A673 (cell line): ENCODE measurements at regions not wholly inside any gene's neighbourhood (a gene's known extent, or its start where the extent isn't known, plus 50 kb on each side); places are given as distances from the start of the nearest gene placed in this dataset.

Source experiments
- BruUV-seq: library from RNA; stranded (reverse); fragments of 400-500 nt; replicated peaks from 2 replicates; lab custom pipeline; 2021; lab: Mats Ljungman, UMichigan
- CTCF ChIA-PET: fragments of 300-600 bp; sonication (Branson Sonifier 250); formaldehyde crosslinking; loops from one replicate; lab custom pipeline; 2022; ENCODE audit warnings: antibody characterized with exemption; lab: Charles Lee
- POLR2A ChIA-PET: fragments of 300-600 bp; sonication (Branson Sonifier 250); formaldehyde crosslinking; loops from one replicate; lab custom pipeline; 2022; ENCODE audit warnings: antibody characterized with exemption; ENCODE audit not compliant: low non-redundant PET; lab: Charles Lee
- DNase-seq: peaks from one replicate; pipeline ENCODE4 v3.0.0-alpha.2; 2015; ENCODE audit warnings: low spot score
- H3K27ac ChIP-seq: fragments of 200-600 bp; sonication (generic); 2 replicates; pipeline ENCODE4 v1.5.1; 2016; ENCODE audit warnings: mixed run types, low read depth, mild to moderate bottlenecking, mixed read lengths, antibody characterized with exemption, low read length; ENCODE audit not compliant: poor library complexity, severe bottlenecking
- H3K27me3 ChIP-seq: fragments of 200-600 bp; sonication (generic); replicated peaks from 2 replicates; pipeline ENCODE4 v1.6.1; 2017; ENCODE audit warnings: mixed run types, low read depth, mild to moderate bottlenecking, mixed read lengths, antibody characterized with exemption, low read length; ENCODE audit not compliant: insufficient read depth, poor library complexity
- H3K36me3 ChIP-seq: fragments of 200-600 bp; sonication (generic); 2 replicates; pipeline ENCODE4 v1.6.1; 2016; ENCODE audit warnings: mixed run types, mild to moderate bottlenecking, mixed read lengths, antibody characterized with exemption, low read length; ENCODE audit not compliant: insufficient read depth, poor library complexity, severe bottlenecking
- H3K4me1 ChIP-seq: fragments of 200-600 bp; sonication (generic); 2 replicates; pipeline ENCODE4 v1.6.1; 2017; ENCODE audit warnings: mixed run types, mild to moderate bottlenecking, mixed read lengths, antibody characterized with exemption, low read length; ENCODE audit not compliant: insufficient read depth, poor library complexity, severe bottlenecking
- H3K4me3 ChIP-seq: fragments of 200-600 bp; sonication (generic); 2 replicates; pipeline ENCODE4 v1.5.1; 2016; ENCODE audit warnings: low read depth, mixed run types, mild to moderate bottlenecking, mixed read lengths, low read length; ENCODE audit not compliant: poor library complexity, severe bottlenecking
- H3K9me3 ChIP-seq: fragments of 200-600 bp; sonication (generic); 2 replicates; pipeline ENCODE4 v1.6.1; 2016; ENCODE audit warnings: mixed run types, low read depth, mild to moderate bottlenecking, mixed read lengths, antibody characterized with exemption, low read length; ENCODE audit not compliant: poor library complexity, severe bottlenecking
- EZH2 ChIP-seq: fragments of 200-600 bp; sonication (generic); IDR thresholded peaks from 2 replicates; pipeline ENCODE4 v1.6.1; 2017; ENCODE audit warnings: borderline replicate concordance, low read depth, mild to moderate bottlenecking, mixed read lengths, antibody characterized with exemption, low read length; ENCODE audit not compliant: poor library complexity, severe bottlenecking
- intact Hi-C: fragments of 100-400 bp; cut with micrococcal nuclease; formaldehyde crosslinking; loops from one replicate; pipeline ENCODE4 v1.10.0; 2022; ENCODE audit not compliant: unreplicated experiment
- TF ChIP-seq, protein P1 (sequence below): fragments of 300-800, 200-600 bp; sonication (generic); conservative IDR thresholded peaks from 2 replicates; pipeline ENCODE4 v1.5.1; 2017; ENCODE audit warnings: low read depth, mild to moderate bottlenecking, antibody characterized with exemption, low read length, moderate library complexity, mixed read lengths

- intact Hi-C loops, result no loop called here
- no TSS peak for BruUV-seq
- TF ChIP-seq EZH2, result no peak
- TF ChIP-seq, protein P1, sequence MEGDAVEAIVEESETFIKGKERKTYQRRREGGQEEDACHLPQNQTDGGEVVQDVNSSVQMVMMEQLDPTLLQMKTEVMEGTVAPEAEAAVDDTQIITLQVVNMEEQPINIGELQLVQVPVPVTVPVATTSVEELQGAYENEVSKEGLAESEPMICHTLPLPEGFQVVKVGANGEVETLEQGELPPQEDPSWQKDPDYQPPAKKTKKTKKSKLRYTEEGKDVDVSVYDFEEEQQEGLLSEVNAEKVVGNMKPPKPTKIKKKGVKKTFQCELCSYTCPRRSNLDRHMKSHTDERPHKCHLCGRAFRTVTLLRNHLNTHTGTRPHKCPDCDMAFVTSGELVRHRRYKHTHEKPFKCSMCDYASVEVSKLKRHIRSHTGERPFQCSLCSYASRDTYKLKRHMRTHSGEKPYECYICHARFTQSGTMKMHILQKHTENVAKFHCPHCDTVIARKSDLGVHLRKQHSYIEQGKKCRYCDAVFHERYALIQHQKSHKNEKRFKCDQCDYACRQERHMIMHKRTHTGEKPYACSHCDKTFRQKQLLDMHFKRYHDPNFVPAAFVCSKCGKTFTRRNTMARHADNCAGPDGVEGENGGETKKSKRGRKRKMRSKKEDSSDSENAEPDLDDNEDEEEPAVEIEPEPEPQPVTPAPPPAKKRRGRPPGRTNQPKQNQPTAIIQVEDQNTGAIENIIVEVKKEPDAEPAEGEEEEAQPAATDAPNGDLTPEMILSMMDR, result no peak
- ChIA-PET POLR2A (no interaction called here), CTCF (no interaction called here)
- Histone ChIP-seq H3K27me3 (peaks cover 4% of the 10 kb centered on the region), H3K4me3 (no peak overlapping the region), H3K36me3 (no peaks in the 10 kb centered on the region), H3K9me3 (no peaks in the 10 kb centered on the region), H3K4me1 (no peaks in the 10 kb centered on the region), H3K27ac (no peak overlapping the region)
- no peak for DNase-seq
Measured at GRCh38 chr7:79711660-79712059, 258.2 kb upstream of the MAGI2 start.

- no TSS peak for BruUV-seq
- POLR2A ChIA-PET, result no interaction called here
Measured at GRCh38 chr7:79709574-79710409, 256.3 kb upstream of the MAGI2 start.

GRCh38 chr7:79702116-79702515, 248.6 kb upstream of the MAGI2 start:
- H3K27me3 ChIP-seq, result no peaks in the 10 kb centered on the region
- H3K27ac ChIP-seq, result no peak overlapping the region
- no TSS peak for BruUV-seq
- ChIA-PET CTCF (no interaction called here), POLR2A (no interaction called here)
- DNase-seq, result no peak
- TF ChIP-seq, protein P1, result no peak
- TF ChIP-seq EZH2, result no peak
- H3K9me3 ChIP-seq, result no peaks in the 10 kb centered on the region
- no peak overlapping the region for H3K4me3 ChIP-seq
- H3K36me3 ChIP-seq, result no peaks in the 10 kb centered on the region
- intact Hi-C loops, result no loop called here
- H3K4me1 ChIP-seq, result no peaks in the 10 kb centered on the region

More at GRCh38 chr7:79709574-79710409, 256.3 kb upstream of the MAGI2 start:
- H3K4me1 ChIP-seq, result no peaks in the 10 kb centered on the region
- H3K9me3 ChIP-seq, result no peaks in the 10 kb centered on the region
- CTCF ChIA-PET, result no interaction called here
- H3K4me3 ChIP-seq, result no peak overlapping the region
- peak; percentile 33 for DNase-seq
- no peaks in the 10 kb centered on the region for H3K27me3 ChIP-seq
- no peak overlapping the region for H3K27ac ChIP-seq
- TF ChIP-seq, protein P1, result no peak
- no peak for TF ChIP-seq EZH2
- H3K36me3 ChIP-seq, result no peaks in the 10 kb centered on the region
- intact Hi-C loops, result no loop called here
